Kidney capillary endothelial cell (primary cell): ENCODE measurements at regions not wholly inside any gene's neighbourhood (a gene's known extent, or its start where the extent isn't known, plus 50 kb on each side); places are given as distances from the start of the nearest gene placed in this dataset.
A peak's percentile ranks its signal among the peaks of the same experiment; 100 is the strongest.
"Not testable (repeated sequence)": the region's sequence is repeated elsewhere in the genome, so short reads cannot be mapped to it uniquely, and the experiment has no call there.

Source experiments
- DNase-seq: peaks from one replicate; pipeline ENCODE4 v3.0.0-alpha.2; 2018; ENCODE audit warnings: low spot score

DNA sequence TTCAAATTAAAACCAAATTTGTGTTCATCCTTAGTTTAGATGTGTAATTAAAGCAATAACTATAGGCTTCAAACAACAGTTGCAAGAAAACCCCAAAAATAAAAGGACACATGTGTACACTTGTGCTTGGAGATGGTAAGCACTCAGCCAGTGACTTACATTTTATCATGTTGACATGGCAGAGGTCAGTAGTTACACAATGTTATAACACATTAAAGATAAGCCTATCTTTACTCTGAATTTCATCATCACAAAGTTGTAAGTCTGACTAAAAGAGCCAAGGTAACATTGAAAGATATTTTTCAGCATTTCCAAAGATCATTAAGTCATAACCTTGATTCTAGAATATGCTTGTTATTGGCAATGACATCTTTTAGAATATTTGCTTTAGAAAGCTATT, 98.5 kb upstream of the PNPLA4 start:
- DNase-seq = no peak

DNA sequence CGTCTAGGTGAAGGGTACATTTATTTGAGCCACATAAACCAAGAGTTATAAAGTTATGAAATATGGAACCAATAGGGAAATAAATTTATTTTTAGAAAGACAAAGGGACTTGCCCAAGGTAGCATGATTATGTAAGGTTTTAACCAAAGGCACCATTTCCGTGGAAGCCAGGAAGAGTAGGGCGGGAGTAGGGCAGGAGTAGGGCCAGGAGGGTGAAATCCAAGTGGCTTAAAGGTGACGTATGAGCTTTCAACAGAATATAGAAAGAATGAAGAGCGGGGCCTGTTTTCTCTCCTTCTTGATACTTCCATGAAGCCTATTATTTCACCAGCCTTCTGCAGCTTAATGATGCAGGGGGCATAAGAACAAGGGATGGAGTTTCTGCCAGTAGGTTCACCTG, 91.7 kb upstream of the PNPLA4 start:
- DNase-seq = no peak

DNA sequence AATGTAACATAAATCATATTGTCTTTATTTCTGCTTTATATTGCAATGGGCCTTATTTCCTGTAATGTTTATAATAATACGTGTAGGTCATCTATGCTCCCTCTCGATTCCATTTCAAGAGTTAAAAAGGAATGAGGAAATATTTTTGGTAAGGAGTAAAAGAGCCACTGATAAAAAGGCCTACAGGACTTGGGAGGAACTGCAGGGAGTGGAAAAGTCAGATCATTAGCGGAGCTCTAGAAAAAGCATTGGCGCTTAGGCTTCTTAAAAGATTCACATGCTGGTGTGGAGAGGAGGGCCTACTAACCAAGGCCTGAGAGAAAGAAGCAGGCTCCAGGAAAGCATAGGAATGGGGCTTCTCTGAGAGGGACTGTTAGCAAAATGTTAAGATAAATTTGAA, 82.9 kb upstream of the PNPLA4 start:
- no peak for DNase-seq

DNA sequence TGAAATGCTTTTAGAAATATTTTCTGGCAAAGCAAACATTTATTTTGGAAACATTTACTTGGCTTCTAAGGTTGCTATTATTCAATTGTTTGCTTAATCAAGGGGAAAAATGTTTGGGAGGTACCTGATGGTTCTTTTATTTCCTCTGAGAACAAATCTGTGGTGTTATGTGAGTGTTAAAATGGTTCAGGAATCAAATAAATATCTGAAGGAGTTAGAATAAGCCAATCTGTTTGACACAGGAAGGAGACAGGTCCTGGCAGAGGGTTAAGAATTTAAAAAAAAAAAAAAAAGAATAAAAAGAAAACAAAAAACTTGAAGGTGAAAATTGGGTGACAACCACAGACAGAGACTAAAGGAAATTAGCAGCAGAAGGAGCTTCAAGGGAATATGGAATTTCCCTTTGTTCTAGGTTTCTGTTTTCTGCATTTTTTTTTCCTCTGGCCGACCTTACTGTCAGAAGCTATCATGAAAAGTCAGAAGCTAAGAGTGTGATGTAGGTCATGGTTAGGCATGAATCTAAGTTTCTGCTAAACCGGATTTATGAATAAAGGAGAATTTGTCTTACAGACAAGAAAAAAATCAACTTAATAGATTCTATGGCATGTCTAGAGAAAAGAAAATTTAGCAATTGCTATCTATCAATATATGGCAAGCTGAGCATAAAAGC, 78.6 kb upstream of the PNPLA4 start:
- no peak for DNase-seq

DNA sequence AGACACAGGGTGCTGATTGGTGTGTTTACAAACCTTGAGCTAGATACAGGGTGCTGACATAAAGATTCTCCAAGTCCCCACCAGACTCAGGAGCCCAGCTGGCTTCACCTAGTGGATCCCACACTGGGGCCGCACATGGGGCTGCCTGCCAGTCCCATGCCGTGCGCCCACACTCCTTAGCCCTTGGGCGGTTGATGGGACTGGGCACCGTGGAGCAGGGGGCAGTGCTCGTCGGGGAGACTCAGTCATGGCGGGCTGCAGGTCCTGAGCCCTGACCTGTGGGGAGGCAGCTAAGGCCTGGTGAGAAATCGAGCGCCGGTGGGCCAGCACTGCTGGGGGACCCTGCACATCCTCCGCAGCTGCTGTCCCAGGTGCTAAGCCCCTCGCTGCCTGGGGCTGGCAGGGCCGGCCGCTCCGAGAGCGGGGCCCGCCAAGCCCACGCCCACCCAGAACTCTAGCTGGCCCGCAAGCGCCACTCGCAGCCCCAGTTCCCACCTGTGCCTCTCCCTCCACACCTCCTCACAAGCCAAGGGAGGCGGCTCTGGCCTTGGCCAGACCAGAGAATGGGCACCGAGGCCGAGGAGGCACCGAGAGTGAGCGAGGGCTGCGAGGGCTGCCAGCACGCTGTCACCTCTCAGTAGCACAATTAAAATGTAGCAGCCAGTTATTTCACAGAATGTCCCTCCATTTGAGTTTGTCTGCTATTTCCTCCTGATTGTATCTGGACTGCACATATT, 76.1 kb upstream of the PNPLA4 start:
- no peak for DNase-seq

DNA sequence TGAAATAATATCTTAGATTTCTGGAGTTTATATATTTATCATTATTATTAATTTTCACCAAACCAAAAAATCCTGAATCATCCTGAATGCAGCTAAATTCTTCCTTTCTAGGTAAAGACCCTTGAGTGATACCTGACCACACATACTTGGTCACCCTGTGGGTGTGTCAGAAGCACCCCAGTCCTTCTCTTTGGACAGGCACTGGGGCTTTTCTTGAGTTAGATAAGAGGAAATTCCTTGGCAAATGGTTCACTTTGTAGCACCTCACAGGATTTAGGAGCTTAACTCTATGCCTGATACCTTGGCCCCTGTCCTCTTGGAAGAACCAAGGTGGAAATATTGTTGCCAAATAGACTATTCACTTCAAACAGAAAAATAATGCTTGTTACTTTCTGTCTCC, 69.6 kb upstream of the PNPLA4 start:
- DNase-seq = no peak

DNA sequence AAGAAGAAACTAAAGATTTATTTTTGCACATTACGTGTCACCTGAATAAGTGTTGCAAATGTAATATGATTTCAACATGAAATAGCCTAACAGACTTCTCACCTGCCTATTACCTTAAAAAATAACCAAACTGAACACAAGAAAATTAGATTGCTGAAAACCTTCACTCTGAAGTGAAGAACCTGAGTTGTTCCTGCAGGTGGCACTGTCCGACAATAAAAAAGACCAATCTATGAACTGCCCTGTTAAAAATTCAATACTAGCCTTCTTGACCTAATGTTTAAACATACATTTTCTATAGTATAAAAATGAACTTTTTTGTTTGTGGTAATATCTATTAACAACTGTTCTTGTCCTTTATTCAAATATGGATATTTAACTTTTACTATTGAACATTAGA, 69.2 kb upstream of the PNPLA4 start:
- DNase-seq = peak; percentile 55

DNA sequence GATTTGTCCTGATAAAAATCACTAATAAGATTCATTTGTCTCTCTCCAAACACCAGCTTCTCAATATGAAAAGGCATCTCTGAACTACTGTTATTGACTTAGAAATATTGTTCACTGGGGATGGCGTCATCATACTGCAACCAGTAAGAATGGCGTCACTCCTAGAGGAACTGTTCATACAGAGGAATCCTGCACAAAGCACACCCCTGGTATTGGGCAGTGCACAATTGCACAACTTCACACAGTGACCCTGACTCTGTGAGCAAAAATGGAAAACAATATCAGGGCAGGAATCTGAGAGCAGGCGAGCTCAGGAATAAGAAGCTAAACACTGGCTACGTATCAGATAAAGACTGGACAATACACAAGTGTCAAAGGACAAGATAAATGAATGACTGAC, 66.7 kb upstream of the PNPLA4 start:
- DNase-seq = no peak

DNA sequence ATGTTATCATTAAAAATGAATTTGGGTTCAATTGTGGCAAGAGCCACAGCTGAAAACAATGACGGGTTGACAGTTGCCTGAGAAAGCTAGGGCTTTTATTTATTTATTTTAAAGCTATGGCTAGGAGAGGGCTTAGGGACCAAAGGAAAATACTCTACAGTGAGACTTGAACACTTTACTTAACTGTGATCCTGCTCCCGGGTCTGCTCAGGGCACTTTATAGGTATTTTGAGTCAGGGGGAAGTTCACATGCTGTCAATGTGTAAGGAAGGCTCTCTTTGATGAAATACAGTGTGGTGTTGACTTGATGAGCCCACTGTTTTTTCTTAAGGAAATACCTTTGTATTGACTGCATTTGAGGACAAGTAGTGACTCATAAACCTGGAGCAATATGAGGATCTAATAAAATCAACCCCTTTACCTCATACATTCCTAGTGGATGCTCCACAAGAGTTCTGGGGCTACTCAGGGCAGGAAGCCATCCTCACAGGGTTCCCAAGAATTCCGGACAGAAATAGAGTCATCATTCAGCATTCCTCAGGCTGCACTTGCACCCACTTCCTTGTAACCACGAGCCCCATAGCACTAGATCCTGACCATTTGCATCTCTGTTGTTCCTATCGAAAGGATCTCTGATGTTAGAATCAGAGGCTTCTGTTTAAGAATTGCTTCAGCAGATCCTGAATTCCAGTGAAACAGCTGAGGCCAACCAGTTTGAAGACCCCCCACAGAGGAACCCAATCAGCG, 61.0 kb upstream of the PNPLA4 start:
- DNase-seq = not testable (repeated sequence)

DNA sequence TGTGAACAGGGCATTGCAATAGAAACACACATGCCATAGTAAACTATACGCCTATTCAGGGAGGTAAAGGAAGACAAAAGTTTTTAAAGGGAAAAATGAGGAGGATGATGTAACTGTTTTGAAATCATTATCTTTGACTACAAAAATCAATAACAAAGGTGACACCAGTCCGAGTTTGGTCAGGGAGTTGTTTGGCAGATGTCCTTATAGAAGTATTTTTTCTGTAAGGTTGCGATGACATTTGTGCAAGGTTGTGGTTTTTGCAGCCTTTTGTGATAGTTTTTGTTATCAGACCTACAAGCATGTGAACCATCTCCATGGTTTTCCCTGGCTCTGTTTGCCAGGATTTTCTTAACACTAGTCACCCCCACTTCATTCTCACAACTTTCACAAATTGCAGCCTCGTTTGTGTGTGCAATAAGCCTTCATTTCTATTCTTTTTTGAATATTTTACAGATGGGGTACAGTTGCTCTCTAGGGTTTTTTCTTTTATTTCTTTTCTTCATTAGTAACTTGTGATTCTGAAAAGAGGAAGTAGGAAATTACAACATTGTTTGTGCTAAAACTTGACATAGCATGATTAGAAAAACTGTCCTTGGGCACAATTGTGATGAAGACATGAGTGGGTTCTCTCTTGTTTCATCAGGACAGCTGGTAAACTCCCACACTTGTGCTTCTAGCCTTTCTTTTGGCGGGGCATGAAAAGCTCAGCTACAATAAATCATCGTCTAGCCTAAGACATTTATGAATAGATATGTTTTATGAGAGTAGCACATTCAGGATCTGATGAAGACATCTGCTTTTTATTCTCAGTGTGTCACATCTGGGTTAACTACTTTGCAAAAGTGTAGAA, 60.2 kb upstream of the PNPLA4 start:
- DNase-seq = no peak

DNA sequence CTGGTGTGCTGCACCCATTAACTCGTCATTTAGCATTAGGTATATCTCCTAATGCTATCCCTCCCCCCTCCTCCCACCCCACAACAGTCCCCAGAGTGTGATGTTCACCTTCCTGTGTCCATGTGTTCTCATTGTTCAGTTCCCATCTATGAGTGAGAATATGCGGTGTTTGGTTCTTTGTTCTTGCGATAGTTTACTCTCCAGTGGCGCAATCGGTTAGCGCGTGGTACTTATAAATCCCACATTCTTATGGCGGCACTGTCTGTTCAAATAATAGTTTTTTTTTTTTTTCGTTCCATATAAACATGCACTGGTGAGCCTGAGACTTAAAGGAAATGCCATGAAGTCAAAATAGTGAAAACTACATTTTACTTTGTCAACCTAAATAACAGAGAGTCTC, 59.5 kb upstream of the PNPLA4 start:
- DNase-seq = not testable (repeated sequence)

DNA sequence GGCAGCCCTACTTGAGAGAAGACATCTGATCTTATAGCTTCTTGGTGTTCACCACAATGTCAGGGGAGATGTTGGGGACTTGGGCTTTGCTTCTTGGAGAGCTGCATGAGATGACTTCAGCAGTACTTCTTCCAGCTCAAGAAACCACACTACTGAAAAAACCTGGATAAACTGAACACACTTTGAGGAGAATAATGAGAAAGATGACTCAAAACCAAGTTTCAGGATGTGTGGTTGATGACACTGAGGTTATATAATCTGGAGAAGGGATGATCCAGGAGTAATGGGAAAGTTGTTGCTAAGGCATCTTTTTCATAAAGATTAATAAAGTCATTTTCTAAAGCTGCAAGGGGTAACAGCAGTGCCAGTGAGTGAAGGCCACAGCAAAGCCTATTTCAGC, 58.4 kb upstream of the PNPLA4 start:
- no peak for DNase-seq

DNA sequence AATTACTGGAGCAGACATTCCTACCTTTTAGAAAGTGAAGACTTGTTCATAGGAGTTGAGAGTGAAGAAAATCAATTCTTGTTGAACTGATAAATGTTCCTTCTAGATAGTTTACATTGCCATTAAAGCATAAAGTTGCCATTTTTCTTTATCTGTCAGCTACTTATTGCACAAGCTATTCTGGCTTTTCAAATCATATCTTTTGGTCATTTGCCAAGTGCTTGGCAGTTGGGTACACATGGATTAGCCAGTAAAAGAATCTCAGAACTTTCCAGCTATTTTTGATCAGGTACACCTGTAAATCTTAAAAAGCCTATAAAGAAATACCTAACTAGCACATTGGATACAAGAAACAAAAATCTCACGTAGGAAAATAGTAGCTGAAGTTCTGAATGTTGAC, 56.4 kb upstream of the PNPLA4 start:
- no peak for DNase-seq
